HL-60 (cell line): ENCODE measurements at regions not wholly inside any gene's neighbourhood (a gene's known extent, or its start where the extent isn't known, plus 50 kb on each side); places are given as distances from the start of the nearest gene placed in this dataset.

ENCODE experiments used
- DNase-seq, 2 experiments: peaks; one replicate each; pipeline ENCODE4 v3.0.0-alpha.2; 2010 to 2020; ENCODE audit warnings: low read depth in 1 of 2, low spot score in 1 of 2
- H3K27ac ChIP-seq: fragments of 250-450 bp; sonication (Bioruptor Pico); replicated peaks from 2 replicates; pipeline ENCODE4 v1.5.1; 2020; ENCODE audit warnings: mild to moderate bottlenecking, moderate library complexity
- H3K27me3 ChIP-seq: fragments of 250-450 bp; sonication (Bioruptor Pico); 2 replicates; pipeline ENCODE4 v1.5.1; 2021; ENCODE audit warnings: mild to moderate bottlenecking, moderate library complexity; ENCODE audit not compliant: insufficient read depth, poor library complexity, severe bottlenecking
- H3K4me3 ChIP-seq: replicated peaks from 2 replicates; pipeline ENCODE4 v1.5.1; 2011; ENCODE audit warnings: mild to moderate bottlenecking, control low read depth, low read length; ENCODE audit not compliant: insufficient read depth
- CTCF ChIP-seq: IDR thresholded peaks from one replicate; pipeline ENCODE4 v1.5.1; 2011; ENCODE audit warnings: low read length, control low read depth, inconsistent platforms; ENCODE audit not compliant: insufficient read depth
- GABPA ChIP-seq: IDR thresholded peaks from 2 replicates; pipeline ENCODE4 v1.6.1; 2012; ENCODE audit warnings: low read depth
- POLR2AphosphoS5 ChIP-seq: IDR thresholded peaks from 2 replicates; pipeline ENCODE4 v1.6.1; 2012; ENCODE audit warnings: low read depth
- REST ChIP-seq: IDR thresholded peaks from 2 replicates; pipeline ENCODE4 v1.6.1; 2012; ENCODE audit warnings: low read depth; ENCODE audit not compliant: insufficient replicate concordance
- SPI1 ChIP-seq: IDR thresholded peaks from 2 replicates; pipeline ENCODE4 v1.6.1; 2012; ENCODE audit warnings: low read depth, mild to moderate bottlenecking, borderline replicate concordance

- no peak for TF ChIP-seq CTCF
- TF ChIP-seq GABPA, result no peak
- no peak for TF ChIP-seq POLR2AphosphoS5
- TF ChIP-seq SPI1, result no peak
- no peak for TF ChIP-seq REST
- Histone ChIP-seq H3K4me3 (no peak overlapping the region), H3K27me3 (no peaks in the 10 kb centered on the region), H3K27ac (no peak overlapping the region)
- DNase-seq, result no peak
Measured at GRCh38 chr12:92389466-92389865, 243.8 kb upstream of the BTG1 start.

GRCh38 chr12:92385296-92385695 lies 239.7 kb upstream of the BTG1 start:
- Histone ChIP-seq H3K27ac (no peak overlapping the region), H3K27me3 (no peaks in the 10 kb centered on the region), H3K4me3 (no peak overlapping the region)
- TF ChIP-seq GABPA, result no peak
- TF ChIP-seq POLR2AphosphoS5, result no peak
- no peak for TF ChIP-seq CTCF
- no peak for TF ChIP-seq SPI1
- no peak for DNase-seq

- no peak for TF ChIP-seq CTCF
- TF ChIP-seq POLR2AphosphoS5, result no peak
- no peak for TF ChIP-seq GABPA
- no peak for TF ChIP-seq SPI1
- no peak for TF ChIP-seq REST
- no peak for DNase-seq
Measured at GRCh38 chr12:92384571-92384970, 238.9 kb upstream of the BTG1 start.

GRCh38 chr12:92382383-92382878 lies 236.8 kb upstream of the BTG1 start:
- Histone ChIP-seq H3K4me3 (no peak overlapping the region), H3K27me3 (no peaks in the 10 kb centered on the region), H3K27ac (no peak overlapping the region)
- no peak for DNase-seq
- TF ChIP-seq POLR2AphosphoS5 (no peak), REST (no peak), SPI1 (no peak), CTCF (no peak), GABPA (no peak)

More at GRCh38 chr12:92384571-92384970, 238.9 kb upstream of the BTG1 start:
- Histone ChIP-seq H3K27ac (no peak overlapping the region), H3K4me3 (no peak overlapping the region), H3K27me3 (no peaks in the 10 kb centered on the region)
